Activated T-cell treated with anti-CD3 and anti-CD28 coated beads, Interleukin-2, amount 50 U/mL, for 1 hour (primary cell): ENCODE measurements at regions not wholly inside any gene's neighbourhood (a gene's known extent, or its start where the extent isn't known, plus 50 kb on each side); places are given as distances from the start of the nearest gene placed in this dataset.
"Not testable (repeated sequence)": the region's sequence is repeated elsewhere in the genome, so short reads cannot be mapped to it uniquely, and the experiment has no call there.

Source experiments
- DNase-seq: peaks from one replicate; pipeline ENCODE4 v3.0.0-alpha.2; 2020

DNA sequence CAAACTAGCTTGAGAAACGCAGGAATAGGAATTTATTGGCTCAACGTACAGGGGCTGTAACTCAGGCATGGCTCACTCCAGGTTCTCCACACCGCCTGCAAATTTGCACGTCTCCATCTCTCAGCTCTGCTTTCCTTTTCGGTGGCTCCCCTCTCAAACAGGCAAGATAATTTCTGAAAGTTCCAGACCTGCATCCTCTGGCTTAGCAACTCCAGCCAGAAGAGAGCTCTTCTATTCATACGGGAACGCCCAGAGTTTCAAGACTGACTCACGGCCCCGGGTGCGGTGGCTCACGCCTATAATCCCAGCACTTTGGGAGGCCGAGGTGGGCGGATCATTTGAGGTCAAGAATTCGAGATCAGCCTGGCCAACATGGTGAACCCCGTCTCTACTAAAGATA lies 139.7 kb upstream of the BNIP2 start:
- DNase-seq: no peak

DNA sequence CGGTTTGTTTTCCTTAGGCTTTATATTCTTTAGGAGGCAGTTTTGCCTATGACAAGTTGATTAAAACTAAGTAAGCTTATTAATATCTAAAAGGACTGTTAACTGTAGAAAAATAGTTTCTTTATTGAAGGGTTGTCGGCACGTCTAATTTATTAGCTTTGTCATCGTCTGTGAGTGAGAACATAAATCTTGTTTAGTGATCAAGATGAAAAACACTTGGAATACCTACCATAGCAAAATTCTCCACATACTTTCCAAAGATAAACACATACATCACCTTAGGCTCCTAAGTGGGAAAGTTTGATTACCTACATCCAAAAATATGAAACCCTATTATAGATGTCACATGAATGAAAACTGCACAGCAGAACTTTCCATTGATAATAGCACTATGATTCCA lies 139.1 kb upstream of the BNIP2 start:
- no peak for DNase-seq

DNA sequence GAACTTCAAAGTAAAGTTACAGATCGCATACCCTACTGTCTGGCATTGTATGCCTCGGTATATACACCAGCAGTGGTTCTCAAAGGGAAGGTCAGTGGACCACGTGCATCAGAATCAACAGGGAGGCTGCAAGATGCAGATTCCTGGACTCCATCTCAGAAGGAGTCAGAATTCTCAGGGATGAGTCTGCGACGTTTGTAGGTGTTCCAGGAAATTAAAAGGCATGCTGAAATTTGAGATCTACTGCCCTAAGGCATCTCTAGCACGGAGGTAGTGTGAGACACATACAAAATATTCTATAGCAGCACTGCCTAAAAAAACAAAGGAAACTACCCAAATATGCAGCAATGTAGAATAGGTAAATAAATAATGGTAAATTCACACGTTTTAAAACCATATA lies 136.8 kb upstream of the BNIP2 start:
- DNase-seq: no peak

DNA sequence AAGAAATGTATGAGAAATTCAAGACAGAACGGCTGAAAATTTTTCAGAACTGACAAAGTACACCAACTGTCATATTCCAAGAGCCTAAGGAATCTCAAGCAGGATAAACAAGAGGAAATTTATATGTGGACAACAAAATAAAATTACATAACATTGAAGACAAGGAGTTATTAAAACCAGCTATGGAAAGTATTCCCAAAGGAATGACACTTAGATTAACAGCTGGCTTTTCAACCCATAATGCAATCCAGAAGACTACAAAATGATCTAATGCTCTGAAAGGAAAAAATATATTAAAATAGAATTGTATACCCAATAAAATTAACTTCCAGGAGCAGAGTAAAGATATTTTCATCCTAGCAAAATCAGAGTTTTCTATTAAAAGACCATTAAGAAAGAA lies 132.2 kb upstream of the BNIP2 start:
- no peak for DNase-seq

DNA sequence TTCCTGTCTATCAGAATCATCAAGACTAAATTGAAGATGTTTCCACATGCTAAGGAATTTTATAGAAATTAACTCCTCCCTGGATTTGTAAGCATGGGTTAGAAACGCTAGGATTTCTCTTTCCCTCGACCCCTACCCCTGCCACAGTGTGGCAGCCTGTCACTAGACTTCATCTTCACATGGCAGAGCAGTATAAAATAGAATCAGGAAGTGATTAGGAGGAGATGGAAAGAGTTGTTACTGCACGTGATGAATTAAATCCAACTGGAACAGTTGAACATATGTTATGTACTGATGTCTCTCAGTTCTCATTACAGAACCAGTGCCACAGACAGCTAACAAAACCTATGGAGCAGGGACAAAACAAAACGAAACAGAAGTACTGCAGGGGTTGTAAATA lies 130.0 kb upstream of the BNIP2 start:
- no peak for DNase-seq

DNA sequence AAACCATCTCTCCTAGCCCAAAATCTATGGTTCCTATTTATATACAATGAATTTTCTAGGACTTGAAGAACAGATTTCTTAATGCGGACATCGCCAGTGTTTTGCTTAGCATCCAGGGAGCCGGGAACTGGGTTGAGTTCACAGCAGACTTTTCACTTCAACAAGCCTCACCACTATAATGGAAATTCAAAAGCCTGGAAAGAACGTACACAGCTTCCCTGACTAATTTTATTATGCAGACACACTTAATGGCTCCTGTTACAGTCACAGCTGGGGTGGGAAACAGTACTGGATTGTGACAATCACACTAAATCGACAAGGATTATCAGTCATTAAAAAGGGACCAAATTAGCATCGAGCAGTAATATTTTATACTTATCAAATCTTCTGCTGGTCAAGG lies 129.2 kb upstream of the BNIP2 start:
- DNase-seq: no peak

DNA sequence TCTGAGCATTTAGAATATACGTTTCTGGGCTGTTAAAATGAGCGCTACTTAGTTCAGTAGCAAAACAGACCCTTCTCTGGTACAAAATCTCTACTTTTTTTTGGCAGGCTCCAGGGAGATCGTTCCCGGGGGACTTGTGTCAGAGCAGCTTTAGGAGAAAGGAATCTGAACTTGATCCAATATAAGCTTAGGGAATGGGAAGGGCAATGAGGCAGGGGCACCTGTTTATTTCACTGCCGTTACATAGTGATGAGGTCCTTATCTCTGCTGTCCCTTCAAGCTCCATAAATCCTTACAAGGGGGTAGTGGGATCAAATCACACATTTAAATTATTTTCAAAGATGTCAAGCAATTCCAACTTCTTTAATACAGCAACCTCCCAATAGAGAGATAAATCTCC lies 128.7 kb upstream of the BNIP2 start:
- DNase-seq: no peak

DNA sequence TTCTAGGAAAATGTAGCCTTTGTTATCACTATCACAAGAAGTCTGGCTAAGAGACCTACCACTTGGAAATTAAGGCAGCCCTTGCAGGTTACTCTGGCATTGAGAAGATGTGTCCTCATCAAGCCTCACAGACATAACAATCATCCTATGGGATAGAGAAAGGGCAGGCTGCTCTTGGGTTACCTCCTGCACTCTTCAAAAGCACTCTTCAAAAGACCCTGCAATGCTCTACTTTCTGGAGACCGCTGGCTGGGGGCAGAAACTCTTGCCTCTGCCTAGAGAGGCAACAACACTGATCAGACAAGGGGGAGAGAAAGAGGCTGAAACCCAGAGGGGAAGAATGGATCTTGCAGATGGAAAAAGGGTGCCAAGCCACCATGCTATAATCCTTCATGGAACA lies 127.9 kb upstream of the BNIP2 start:
- no peak for DNase-seq

DNA sequence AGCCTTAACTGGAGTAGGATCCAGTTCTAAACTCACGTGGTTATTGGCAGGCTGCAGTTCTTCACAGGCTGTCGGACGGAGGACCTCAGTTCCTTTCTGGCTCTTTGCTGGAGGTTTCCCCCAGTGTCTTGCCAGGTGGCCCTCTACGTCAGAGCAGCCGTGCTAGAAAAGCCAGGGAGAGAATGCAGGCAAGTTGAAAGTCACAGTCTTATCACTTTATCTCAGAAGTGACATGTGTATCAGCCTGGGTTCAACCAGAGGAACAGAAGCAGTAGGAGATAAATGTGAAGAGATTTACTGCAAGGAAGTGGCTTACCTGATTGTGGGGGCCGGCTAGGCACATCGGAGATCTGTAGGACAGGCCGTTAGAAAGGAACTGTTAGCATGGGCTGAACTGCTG lies 125.3 kb upstream of the BNIP2 start:
- peak; percentile 40 for DNase-seq

DNA sequence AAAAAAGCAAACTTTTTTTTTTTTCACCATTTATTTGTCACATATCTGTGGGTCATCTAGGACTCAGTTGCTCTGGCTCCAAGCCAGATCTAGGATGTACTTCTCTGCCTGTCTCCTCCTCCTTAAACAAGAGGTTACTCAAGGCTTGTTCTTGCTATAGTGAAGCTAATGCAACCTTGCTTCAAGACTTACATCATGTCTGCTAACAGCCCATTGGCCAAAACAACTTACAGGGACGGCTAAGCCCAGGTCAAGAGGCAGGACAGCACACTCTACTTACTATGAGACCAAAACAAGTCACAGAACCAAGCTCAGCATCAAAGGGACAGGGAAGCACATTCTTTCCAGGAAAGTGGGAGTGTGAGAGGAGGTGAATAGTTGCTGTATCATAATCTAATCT lies 123.8 kb upstream of the BNIP2 start:
- no peak for DNase-seq

DNA sequence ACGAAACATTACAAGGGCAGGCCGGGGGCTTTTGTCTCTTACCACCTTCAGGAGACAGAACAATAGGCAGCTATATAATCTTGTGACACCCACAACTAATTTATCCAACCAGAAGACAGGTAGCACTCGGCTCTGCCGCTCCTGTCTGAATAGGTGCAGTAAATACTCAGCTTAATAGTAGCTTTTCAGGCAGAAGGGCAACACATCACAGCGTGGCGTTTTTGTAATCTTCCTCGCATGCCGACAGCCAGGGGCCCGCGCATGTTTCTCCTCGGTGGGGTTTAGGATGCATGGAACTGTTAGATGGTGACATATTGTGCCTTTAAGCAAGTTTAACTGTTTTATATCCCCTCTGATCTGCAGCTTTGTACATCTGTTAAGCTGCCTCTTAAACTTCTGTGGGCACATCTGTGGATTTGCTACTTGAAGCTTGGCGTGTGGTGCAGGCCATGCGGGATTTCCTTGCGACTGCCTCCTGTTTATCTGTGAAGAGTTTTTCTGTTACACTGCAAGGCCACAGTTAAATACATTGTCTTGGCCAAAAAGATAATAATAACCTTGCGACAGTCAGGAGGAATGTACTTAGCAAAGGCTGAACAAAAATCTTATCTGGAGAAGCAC lies 123.2 kb upstream of the BNIP2 start:
- DNase-seq: no peak

DNA sequence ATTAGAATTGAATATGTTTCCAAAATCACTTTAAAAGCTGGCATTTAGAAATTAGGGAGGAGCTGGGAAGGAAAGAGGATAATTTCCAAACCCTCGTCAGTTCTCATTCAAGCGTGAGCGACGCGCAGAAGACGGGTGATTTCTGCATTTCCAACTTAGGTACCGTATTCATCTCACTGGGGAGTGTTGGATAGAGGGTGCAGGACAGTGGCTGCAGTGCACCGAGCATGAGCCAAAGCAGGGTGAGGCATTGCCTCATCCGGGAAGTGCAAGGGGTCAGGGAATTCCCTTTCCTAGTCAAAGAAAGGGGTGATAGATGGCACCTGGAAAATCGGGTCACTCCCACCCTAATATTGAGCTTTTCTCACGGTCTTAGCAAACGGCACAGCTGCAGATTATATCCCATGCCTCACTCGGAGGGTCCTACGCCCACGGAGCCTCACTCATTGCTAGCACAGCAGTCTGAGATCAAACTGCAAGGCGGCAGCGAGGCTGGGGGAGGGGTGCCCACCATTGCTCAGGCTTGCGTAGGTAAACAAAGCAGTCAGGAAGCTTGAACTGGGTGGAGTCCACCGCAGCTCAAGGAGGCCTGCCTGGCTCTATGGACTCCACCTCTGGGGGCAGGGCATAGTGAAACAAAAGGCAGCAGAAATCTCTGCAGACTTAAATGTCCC lies 114.3 kb upstream of the BNIP2 start:
- DNase-seq: peak; percentile 78

DNA sequence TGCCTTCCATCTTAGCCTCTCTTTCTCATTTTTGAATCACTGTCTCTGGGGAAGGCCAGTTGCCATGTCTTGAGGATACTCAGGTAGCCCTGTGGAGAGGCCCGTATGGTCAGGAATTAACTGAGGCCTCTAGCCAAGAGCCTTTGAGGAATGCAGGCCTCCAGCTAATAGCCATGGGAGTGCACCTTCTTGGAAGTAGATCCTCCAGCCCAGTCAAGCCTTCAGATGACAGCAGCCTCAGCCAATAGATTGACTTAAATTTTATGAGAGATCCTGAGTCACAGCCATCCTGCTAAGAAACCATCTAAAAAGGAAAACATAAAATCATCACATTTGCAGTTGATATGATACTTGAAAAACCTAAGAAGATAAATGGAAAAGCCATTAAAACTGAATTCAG lies 112.5 kb upstream of the BNIP2 start:
- no peak for DNase-seq

DNA sequence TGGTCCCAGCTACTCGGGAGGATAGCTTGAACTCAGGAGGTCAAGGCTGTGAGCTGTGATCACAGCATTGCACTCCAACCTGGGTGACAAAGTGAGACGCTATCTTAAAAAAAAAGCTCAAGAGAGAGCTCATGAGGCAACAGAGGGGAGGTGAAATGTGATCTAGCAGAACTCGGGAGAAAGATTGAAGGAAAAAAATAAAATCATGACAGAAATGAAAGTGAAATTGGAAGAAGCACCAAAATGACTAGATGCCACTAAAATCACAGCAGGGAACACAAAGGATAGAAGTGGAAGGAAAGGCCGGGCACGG lies 109.4 kb upstream of the BNIP2 start:
- no peak for DNase-seq

DNA sequence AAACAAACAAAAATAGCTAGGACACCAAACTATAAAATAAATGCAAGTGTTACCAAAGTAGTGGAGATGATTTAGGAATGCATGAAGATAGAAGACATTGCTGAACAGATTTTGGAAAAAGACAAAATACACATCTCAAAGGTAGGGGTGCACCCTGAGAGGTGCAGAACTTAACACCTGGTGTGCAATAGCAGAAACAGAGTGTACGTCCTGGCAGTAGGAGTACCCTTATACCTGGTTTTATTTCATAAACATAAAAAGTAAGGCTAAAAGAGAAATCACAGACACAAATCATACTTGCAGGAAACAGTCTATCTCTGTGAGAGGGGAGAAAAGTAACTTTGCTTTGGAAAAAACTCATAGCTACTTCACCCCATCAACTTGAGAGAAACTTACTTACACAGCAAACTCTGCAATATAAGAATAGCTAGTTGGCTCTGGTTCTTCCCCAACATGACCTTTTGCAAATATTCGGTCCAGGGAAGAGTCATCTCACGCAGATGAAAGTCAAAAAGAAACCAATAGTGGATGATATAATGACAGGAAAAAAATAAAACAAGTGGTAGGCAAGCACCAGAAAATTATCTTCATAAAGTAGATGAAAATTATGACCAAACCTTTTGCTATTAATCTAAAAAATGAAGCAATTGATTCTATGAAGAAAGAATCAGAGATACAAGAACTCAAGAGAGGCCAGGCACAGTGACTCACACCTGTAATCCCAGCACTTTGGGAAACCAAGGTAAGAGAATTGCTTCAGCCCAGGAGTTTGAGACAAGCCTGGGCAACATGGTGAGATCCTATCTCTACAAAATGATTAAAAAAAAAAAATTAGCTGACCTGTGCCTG lies 108.9 kb upstream of the BNIP2 start:
- DNase-seq: no peak

DNA sequence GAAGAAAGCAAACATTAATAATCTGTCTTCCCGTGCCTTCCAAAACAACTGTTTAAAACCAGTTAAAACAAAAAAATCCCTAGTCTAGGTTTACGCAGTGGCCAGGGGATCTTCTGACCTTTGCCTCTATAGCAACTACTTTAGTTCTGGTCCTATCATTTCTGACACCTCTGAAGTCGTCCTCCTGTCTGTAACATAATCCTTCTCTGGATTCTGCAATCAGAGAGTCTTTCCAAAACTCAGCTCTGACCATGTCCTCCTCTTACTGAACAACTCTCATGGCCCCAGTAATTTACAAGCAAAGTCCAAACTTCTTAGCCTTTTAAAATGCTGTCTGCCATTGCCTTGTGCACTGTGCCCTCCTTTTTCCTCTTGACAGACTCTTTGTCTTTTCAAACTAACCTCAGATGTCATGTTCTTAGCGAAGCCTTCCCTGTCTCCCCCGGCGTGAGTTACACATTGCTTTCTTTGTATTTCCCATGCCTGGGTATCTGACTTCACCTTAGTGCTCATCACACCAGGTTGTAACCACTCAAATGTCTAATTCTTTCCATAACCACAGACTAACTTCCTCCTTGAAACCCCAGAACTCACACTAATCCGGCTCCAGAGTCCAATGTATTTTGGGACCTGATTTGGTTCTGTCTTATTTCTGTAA lies 105.2 kb upstream of the BNIP2 start:
- peak; percentile 24 for DNase-seq

DNA sequence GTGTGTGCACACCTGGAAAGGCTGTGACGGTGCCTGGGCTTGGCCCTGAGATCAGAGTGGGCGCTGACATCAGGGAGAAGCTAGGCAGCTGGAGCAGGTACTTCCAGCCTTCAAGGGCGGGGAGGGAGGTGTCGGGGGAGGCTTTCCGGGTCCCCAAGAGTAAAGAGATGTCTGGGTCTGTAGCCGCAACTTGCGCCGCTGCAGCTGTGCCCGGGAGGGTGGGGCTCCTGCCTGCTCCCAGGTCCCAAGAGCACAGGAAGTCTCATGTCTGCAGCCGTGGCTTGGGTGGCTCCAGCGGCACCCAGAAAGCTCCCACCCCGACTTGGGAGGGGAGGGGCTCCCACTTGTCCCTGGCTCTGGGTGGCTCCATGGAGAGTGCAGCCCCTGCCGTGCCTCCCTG lies 103.2 kb upstream of the BNIP2 start:
- DNase-seq: peak; percentile 45

DNA sequence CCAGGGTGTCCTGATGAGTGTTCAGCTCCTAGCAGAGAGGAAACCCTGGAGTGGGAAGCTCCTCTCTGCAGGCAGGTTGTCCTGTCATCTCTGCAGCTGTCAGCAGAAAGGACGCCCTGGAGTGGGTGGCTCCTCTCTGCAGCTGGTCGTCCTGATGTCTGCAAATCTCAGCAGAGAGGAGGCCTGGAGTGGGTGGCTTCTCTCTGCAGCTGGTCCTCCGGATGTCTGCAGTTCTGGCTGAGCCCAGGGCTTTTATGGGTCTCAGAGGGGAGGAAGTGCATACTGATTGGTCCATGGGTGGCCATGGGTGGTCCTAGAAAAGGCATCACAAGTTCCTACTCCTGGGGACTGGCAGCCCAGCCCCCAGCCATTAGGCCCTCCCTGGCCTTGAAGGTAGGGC lies 102.6 kb upstream of the BNIP2 start:
- DNase-seq: peak; percentile 20

DNA sequence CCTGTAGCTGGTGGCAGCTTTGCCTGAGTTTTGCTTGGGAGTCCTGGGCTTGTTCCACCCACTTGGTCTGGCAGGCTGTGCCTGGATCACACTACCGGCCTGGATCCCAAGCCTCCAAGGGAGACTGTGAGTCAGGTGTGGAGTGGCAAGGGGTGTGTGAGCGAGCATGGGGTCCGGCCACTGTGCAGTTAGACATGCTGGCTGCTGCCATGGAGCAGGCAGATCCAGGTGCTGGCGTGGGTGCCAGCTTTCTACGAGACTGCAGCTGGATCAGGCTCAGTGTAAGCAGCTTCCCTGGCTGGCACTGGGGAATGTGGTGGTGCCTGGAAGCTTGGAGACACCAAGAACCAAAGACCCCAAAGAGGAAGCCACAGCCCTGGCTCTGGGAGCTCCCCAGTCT lies 102.0 kb upstream of the BNIP2 start:
- DNase-seq: no peak

DNA sequence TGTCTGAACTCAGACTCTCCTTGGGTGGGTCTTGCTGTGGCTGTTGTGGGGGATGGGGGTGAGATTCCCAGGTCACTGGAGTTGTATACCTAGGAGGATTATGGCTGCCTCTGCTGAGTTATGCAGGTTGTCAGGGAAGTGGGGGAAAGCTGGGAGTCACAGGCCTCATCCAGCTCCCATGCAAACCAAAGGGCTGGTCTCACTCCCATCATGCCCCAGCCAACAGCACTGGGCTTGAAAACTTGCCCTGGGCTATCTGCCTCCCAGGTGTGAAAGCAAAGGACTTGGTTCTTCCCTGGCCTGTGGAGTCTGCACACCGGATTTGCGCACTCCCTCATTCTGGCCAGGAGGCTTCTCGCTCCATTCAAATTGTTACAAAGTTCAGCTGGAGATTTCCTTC lies 97.3 kb upstream of the BNIP2 start:
- not testable (repeated sequence) for DNase-seq

DNA sequence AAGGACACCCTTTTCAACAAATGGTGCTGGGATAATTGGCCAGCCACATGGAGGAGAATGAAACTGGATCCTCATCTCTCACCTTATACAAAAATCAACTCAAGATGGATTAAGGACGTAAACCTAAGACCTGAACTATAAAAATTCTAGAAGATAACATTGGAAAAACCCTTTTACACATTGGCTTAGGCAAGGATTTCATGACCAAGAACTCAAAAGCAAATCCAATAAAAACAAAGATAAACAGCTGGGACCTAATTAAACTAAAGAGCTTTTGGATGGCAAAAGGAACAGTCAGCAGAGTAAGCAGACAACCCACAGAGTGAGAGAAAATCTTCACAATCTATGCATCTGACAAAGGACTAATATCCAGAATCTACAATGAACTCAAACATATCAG lies 96.9 kb upstream of the BNIP2 start:
- DNase-seq: not testable (repeated sequence)

DNA sequence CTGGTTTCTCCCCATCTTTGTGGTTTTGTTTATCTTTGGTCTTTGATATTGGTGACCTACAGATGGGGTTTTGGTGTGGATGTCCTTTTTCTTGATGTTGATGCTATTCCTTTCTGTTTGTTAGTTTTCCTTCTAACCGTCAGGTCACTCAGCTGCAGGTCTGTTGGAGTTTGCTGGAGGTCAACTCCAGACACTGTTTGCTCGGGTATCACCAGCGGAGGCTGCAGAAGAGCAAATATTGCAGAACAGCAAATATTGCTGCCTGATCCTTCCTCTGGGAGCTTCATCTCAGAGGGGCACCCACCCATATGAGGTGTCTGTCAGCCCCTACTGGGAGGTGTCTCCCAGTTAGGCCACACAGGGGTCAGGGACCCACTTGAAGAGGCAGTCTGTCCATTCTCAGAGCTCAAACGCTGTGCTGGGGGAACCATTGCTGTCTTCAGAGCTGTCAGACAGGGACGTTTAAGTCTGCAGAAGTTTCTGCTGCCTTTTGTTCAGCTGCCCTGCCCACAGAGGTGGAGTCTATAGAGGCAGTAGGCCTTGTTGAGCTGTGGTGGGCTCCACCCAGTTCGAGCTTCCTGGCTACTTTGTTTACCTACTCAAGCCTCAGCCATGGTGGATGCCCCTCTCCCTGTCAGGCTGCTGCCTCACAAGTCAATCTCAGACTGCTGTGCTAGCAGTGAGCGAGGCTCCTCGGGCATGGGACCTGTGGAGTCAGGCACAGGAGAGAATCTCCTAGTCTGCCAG lies 94.8 kb upstream of the BNIP2 start:
- not testable (repeated sequence) for DNase-seq

DNA sequence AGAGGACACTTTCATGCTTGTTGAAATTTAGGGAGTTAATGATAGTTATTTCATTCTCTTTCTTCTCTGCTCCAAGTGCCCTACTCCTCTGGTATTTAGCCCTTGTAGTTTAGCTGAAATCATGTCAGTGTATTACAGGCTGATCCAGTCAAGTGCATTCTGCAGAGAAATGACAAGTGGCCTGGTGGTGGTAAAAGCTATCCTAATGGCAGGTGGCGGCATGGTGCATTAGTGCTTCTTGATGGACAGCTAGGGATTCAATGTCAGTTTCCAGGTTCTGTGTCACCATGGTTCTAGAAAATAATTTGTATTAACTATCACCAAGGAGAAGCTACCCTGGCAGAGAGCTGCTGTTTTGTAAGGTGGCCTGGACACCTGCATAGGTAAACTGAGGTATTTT lies 90.0 kb upstream of the BNIP2 start:
- DNase-seq: no peak
